Prostate gland (tissue), 2 donors: ENCODE measurements at regions not wholly inside any gene's neighbourhood (a gene's known extent, or its start where the extent isn't known, plus 50 kb on each side); places are given as distances from the start of the nearest gene placed in this dataset.

ENCODE experiments used
- CTCF ChIP-seq, 4 experiments: fragments of 200-600 bp in 2 of 4; fragments of 450-650 bp in 2 of 4; sonication (generic) in 2 of 4; IDR thresholded peaks; 1 replicate in 3 of 4; 2 replicates in 1 of 4; pipeline ENCODE4 v1.5.1; 2016 to 2019; ENCODE audit warnings: antibody characterized with exemption in 4 of 4, mild to moderate bottlenecking in 2 of 4, moderate library complexity in 2 of 4
- POLR2A ChIP-seq: fragments of 450-650 bp; IDR thresholded peaks from one replicate; pipeline ENCODE4 v1.6.1; 2016; ENCODE audit warnings: antibody characterized with exemption, mild to moderate bottlenecking
- POLR2AphosphoS5 ChIP-seq: sonication (generic); formaldehyde crosslinking; IDR thresholded peaks from one replicate; pipeline ENCODE4 v1.6.1; 2017; ENCODE audit warnings: antibody characterized with exemption

DNA sequence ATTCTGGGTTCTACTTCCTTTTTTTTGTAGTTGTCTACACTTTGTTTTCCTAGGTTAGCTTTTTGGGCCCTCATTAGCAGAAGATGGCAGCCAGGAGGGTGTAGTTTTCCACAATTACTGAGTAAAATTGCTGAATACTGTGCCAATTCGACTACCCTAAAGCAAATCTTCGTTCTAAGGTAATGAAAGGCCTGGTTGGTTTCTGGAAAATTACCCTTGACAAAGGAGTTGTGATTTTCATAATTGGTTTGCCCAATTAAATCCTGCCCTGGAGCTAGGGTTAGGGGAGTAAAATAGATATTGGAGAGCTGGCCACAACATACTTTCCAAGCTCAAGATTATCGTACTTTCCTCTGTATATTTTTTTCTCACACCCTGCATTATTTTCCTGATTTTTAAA lies 293.0 kb downstream of the OXSM start:
- no peak for TF ChIP-seq POLR2AphosphoS5
- TF ChIP-seq POLR2A: no peak
- TF ChIP-seq CTCF (IDR thresholded peaks at IDR 0.05): no peak
